NOMO-1 (cell line): ENCODE measurements at regions not wholly inside any gene's neighbourhood (a gene's known extent, or its start where the extent isn't known, plus 50 kb on each side); places are given as distances from the start of the nearest gene placed in this dataset.

Experiments
- DNase-seq, 2 experiments: peaks; one replicate each; lab custom pipeline; 2025; ENCODE audit not compliant: unreplicated experiment in 2 of 2; lab: John Stamatoyannopoulos, UW

GRCh38 chr12:107888789-107889188, 114.3 kb downstream of the ASCL4 start:
- DNase-seq: no peak

- peak; percentile 45 to 82 for DNase-seq
Measured at GRCh38 chr12:107891967-107892366, 117.5 kb downstream of the ASCL4 start.

- DNase-seq: no peak
Measured at GRCh38 chr12:107894589-107894988, 120.1 kb downstream of the ASCL4 start.

- no peak for DNase-seq
Measured at GRCh38 chr12:107895966-107896365, 121.5 kb downstream of the ASCL4 start.

- DNase-seq: no peak
Measured at GRCh38 chr12:107900588-107900987, 126.1 kb downstream of the ASCL4 start.

GRCh38 chr12:107903341-107904061, 129.0 kb downstream of the ASCL4 start:
- DNase-seq: peak; percentile 86 to 94

GRCh38 chr12:107906707-107907106, 132.2 kb downstream of the ASCL4 start:
- peak; percentile 36 to 66 for DNase-seq

- DNase-seq: peak; percentile 56 to 63
Measured at GRCh38 chr12:107912421-107913004, 138.0 kb downstream of the ASCL4 start.

GRCh38 chr12:107914460-107914977, 140.0 kb downstream of the ASCL4 start:
- DNase-seq: no peak

- DNase-seq: no peak
Measured at GRCh38 chr12:107917912-107918800, 143.7 kb downstream of the ASCL4 start.

- DNase-seq: no peak
Measured at GRCh38 chr12:107921062-107921461, 146.6 kb downstream of the ASCL4 start.

GRCh38 chr12:107925125-107925524, 150.6 kb downstream of the ASCL4 start:
- no peak for DNase-seq

GRCh38 chr12:107929436-107929835, 154.9 kb downstream of the ASCL4 start:
- DNase-seq: peak; percentile 30 to 72

- DNase-seq: no peak
Measured at GRCh38 chr12:107931761-107932160, 157.3 kb downstream of the ASCL4 start.

- no peak for DNase-seq
Measured at GRCh38 chr12:107938446-107938845, 163.9 kb downstream of the ASCL4 start.

- no peak for DNase-seq
Measured at GRCh38 chr12:107948391-107948945, 174.0 kb downstream of the ASCL4 start.

GRCh38 chr12:107951024-107951423, 176.5 kb downstream of the ASCL4 start:
- DNase-seq: no peak

GRCh38 chr12:107955966-107956643, 173.0 kb upstream of the WSCD2 start:
- DNase-seq: no peak

- no peak for DNase-seq
Measured at GRCh38 chr12:107957459-107957858, 171.6 kb upstream of the WSCD2 start.

GRCh38 chr12:107963635-107964034, 165.5 kb upstream of the WSCD2 start:
- DNase-seq: no peak
